ENCODE measurements at regions not wholly inside any gene's neighbourhood (a gene's known extent, or its start where the extent isn't known, plus 50 kb on each side); places are given as distances from the start of the nearest gene placed in this dataset.

DNA sequence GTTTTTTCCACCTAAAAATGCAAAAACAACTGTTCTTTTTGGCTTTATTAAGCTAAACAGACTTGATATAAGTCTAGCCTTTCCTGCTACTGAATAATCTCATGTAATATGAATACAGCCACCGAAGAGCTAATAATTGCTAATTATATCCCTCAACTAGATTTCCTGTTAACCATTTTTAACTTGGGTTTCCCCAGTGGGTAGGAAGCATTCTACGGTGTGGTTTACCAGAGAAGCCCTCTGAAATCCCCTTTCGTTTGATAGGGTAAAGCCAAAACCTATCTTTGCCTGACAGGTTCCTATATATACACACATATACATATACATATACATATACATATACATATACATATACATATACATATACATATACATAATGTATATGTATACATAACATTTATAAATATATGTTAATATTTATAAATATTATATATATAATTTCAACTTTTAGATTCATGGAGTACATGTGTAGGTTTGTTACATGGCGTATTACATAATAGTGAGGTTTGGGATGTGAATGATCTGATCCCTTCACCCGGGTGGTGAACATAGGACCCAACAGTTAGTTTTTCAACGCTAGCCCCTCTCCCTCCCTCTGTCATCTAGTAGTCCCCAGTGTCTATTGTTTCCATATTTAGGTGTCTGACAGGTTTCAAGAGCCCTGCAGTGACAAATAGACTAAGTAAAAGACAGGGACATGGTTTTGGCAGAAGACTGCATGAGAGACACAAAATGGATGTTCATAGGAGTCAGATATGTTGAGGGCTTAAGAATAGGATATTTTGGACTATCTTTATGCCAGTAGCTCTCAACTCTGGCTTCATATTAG lies 62.4 kb downstream of the ATXN3L start (continued):
- no peak for TF ChIP-seq RCOR1 (IDR thresholded peaks at IDR 0.05; ENCODE audit: low read depth, low read length)

DNA sequence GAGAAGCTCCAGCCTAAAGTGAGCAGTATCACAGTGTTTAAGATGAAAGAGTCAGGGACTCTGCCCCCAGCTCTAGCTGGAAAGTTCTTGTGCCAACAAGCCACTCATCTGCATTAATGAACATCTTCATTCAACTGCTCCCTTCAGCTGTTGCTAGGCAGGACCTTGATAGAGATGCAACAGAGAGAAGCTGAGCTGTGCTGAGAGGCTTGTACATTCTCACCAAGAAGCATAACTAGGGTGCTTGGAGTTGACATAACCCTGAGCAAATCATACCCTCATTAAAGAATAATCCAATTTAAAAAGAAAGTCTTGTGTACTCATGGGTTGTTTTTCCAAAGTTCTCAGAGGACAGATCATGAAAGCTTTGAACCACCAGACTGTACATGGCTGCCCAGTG lies 63.2 kb downstream of the ATXN3L start:
- Histone ChIP-seq H3K4me1 (peaks cover 6% of the 10 kb centered on the region; the same call in 2 of the 3 replicates), H3K4me2 (no peak overlapping the region), H3K27ac (no peak overlapping the region; a peak in 1 of 6 replicates), H3K4me3 (no peak overlapping the region), H3K9me3 (no peaks in the 10 kb centered on the region; the same call in 2 of the 3 replicates)
- TF ChIP-seq, protein P1, sequence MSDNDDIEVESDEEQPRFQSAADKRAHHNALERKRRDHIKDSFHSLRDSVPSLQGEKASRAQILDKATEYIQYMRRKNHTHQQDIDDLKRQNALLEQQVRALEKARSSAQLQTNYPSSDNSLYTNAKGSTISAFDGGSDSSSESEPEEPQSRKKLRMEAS (IDR thresholded peaks at IDR 0.05): no peak
- TF ChIP-seq CBX8 (IDR thresholded peaks at IDR 0.05) (no peak), RARB (CRISPR knock-in tag; IDR thresholded peaks at IDR 0.05) (no peak), SMC3 (IDR thresholded peaks at IDR 0.05) (no peak), RCOR1 (IDR thresholded peaks at IDR 0.05; ENCODE audit: low read depth, low read length) (no peak), HDAC2 (IDR thresholded peaks at IDR 0.05) (no peak), ZSCAN20 (CRISPR knock-in tag; IDR thresholded peaks at IDR 0.05) (no peak), KDM5A (IDR thresholded peaks at IDR 0.05) (no peak), MAFK (IDR thresholded peaks at IDR 0.05; ENCODE audit: partially characterized antibody) (no peak), SREBF2 (IDR thresholded peaks at IDR 0.05) (no peak), RFX5 (IDR thresholded peaks at IDR 0.05) (no peak), CEBPB (IDR thresholded peaks at IDR 0.05) (no peak), NR3C1 (IDR thresholded peaks at IDR 0.05) (no peak)
- TF ChIP-seq, protein P2, sequence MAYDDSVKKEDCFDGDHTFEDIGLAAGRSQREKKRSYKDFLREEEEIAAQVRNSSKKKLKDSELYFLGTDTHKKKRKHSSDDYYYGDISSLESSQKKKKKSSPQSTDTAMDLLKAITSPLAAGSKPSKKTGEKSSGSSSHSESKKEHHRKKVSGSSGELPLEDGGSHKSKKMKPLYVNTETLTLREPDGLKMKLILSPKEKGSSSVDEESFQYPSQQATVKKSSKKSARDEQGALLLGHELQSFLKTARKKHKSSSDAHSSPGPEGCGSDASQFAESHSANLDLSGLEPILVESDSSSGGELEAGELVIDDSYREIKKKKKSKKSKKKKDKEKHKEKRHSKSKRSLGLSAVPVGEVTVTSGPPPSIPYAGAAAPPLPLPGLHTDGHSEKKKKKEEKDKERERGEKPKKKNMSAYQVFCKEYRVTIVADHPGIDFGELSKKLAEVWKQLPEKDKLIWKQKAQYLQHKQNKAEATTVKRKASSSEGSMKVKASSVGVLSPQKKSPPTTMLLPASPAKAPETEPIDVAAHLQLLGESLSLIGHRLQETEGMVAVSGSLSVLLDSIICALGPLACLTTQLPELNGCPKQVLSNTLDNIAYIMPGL (CRISPR knock-in tag; IDR thresholded peaks at IDR 0.05; ENCODE audit: borderline replicate concordance): no peak
- TF ChIP-seq, protein P3, sequence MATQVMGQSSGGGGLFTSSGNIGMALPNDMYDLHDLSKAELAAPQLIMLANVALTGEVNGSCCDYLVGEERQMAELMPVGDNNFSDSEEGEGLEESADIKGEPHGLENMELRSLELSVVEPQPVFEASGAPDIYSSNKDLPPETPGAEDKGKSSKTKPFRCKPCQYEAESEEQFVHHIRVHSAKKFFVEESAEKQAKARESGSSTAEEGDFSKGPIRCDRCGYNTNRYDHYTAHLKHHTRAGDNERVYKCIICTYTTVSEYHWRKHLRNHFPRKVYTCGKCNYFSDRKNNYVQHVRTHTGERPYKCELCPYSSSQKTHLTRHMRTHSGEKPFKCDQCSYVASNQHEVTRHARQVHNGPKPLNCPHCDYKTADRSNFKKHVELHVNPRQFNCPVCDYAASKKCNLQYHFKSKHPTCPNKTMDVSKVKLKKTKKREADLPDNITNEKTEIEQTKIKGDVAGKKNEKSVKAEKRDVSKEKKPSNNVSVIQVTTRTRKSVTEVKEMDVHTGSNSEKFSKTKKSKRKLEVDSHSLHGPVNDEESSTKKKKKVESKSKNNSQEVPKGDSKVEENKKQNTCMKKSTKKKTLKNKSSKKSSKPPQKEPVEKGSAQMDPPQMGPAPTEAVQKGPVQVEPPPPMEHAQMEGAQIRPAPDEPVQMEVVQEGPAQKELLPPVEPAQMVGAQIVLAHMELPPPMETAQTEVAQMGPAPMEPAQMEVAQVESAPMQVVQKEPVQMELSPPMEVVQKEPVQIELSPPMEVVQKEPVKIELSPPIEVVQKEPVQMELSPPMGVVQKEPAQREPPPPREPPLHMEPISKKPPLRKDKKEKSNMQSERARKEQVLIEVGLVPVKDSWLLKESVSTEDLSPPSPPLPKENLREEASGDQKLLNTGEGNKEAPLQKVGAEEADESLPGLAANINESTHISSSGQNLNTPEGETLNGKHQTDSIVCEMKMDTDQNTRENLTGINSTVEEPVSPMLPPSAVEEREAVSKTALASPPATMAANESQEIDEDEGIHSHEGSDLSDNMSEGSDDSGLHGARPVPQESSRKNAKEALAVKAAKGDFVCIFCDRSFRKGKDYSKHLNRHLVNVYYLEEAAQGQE (IDR thresholded peaks at IDR 0.05): no peak
- TF ChIP-seq, protein P4, sequence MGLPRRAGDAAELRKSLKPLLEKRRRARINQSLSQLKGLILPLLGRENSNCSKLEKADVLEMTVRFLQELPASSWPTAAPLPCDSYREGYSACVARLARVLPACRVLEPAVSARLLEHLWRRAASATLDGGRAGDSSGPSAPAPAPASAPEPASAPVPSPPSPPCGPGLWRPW (IDR thresholded peaks at IDR 0.05): no peak
- ChIA-PET CTCF (no interaction called here), POLR2A (no interaction called here)
- no peak for ATAC-seq
- no peak for DNase-seq (ENCODE audit: low read depth in 1 of 2, low spot score in 1 of 2)
- peak; percentile 59 for FAIRE-seq

DNA sequence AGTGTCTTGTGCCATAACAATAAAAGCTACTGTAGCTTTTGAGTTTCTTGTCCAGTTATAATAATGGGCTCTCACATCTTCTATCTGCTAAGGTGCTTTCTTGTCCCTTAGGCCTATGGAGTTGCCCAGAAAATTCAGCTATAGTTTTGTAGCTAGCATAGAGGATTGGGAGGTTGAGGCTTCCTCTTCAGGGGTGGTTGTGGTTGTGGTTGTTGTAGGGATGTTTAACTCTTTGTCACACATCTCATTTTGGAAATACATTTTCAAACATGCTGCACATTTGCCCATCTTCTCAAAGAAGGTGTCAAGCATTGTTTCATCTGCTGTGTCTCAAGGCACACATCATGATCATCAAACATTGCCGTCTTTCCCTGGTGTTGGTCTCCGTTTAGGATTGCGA lies 65.0 kb downstream of the ATXN3L start:
- FAIRE-seq (peak; percentile 90), ATAC-seq (no peak), DNase-seq (ENCODE audit: low read depth in 1 of 2, low spot score in 1 of 2) (no peak)
- H3K27ac ChIP-seq: peak overlapping the region; percentile 40 to 73; a peak in 4 of 6 replicates
- no peak overlapping the region for H3K4me3 ChIP-seq
- no peak for TF ChIP-seq TP53 (CRISPR knock-in tag; IDR thresholded peaks at IDR 0.05)
- TF ChIP-seq ZNF302 (CRISPR knock-in tag; IDR thresholded peaks at IDR 0.05): no peak
- TF ChIP-seq SREBF2 (IDR thresholded peaks at IDR 0.05): no peak
- no peak for TF ChIP-seq BHLHE40 (IDR thresholded peaks at IDR 0.05; ENCODE audit: low read depth, low read length)
- TF ChIP-seq FOSL2 (IDR thresholded peaks at IDR 0.05): no peak
- no peak for TF ChIP-seq FOSL2 (CRISPR knock-in tag; IDR thresholded peaks at IDR 0.05)
- no peak for TF ChIP-seq RFX5 (IDR thresholded peaks at IDR 0.05)
- TF ChIP-seq JUNB (IDR thresholded peaks at IDR 0.05): no peak
- no peak for TF ChIP-seq RAD21 (conservative IDR thresholded peaks at IDR 0.05 in 1 of 2, IDR thresholded peaks at IDR 0.05 in 1 of 2)
- no peak for TF ChIP-seq CHD2 (IDR thresholded peaks at IDR 0.05; ENCODE audit: low read length, partially characterized antibody)
- no peak for TF ChIP-seq HOXB5 (CRISPR knock-in tag; IDR thresholded peaks at IDR 0.05)
- no peak for TF ChIP-seq GATA3 (IDR thresholded peaks at IDR 0.05; ENCODE audit: borderline replicate concordance)
- TF ChIP-seq EHF (CRISPR knock-in tag; IDR thresholded peaks at IDR 0.05): no peak
- no peak for TF ChIP-seq FOSB (CRISPR knock-in tag; IDR thresholded peaks at IDR 0.05)
- TF ChIP-seq POLR2AphosphoS2 (conservative IDR thresholded peaks at IDR 0.05; ENCODE audit: low read length): no peak
- TF ChIP-seq, protein P5, sequence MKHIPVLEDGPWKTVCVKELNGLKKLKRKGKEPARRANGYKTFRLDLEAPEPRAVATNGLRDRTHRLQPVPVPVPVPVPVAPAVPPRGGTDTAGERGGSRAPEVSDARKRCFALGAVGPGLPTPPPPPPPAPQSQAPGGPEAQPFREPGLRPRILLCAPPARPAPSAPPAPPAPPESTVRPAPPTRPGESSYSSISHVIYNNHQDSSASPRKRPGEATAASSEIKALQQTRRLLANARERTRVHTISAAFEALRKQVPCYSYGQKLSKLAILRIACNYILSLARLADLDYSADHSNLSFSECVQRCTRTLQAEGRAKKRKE (CRISPR knock-in tag; IDR thresholded peaks at IDR 0.05; ENCODE audit: low read depth): no peak
- no peaks in the 10 kb centered on the region; the same call in 2 of the 3 replicates for H3K9me3 ChIP-seq
- H3K4me1 ChIP-seq: peaks cover 6% of the 10 kb centered on the region; the same call in 2 of the 3 replicates
- ChIA-PET CTCF (interaction anchor here (0.6 to 1.0 kb wide), 3 partner anchors 31 to 233 kb away, joined by 3 to 4 read pairs (median 3); no protein-coding TSS in a partner anchor), POLR2A (no interaction called here)
- no peak overlapping the region for H3K4me2 ChIP-seq
- WGBS (ENCODE audit: missing lambda C conversion rate): 100% methylated on average over 3 of the region's 3 CpGs
